ENCODE measurements at regions not wholly inside any gene's neighbourhood (a gene's known extent, or its start where the extent isn't known, plus 50 kb on each side); places are given as distances from the start of the nearest gene placed in this dataset.

GRCh38 chr4:124000233-124000632, 603.6 kb downstream of the SPRY1 start:
- Histone ChIP-seq H3K36me3 (ENCODE audit: insufficient read depth) (no peaks in the 10 kb centered on the region), H3K27ac (no peak overlapping the region), H3K27me3 (ENCODE audit: insufficient read depth, low read depth) (no peaks in the 10 kb centered on the region), H3K79me2 (ENCODE audit: insufficient read depth, low read depth) (no peaks in the 10 kb centered on the region), H3K9ac (no peak overlapping the region), H3K4me2 (no peak overlapping the region), H3K4me1 (ENCODE audit: low read depth, poor library complexity, severe bottlenecking) (peaks cover 6% of the 10 kb centered on the region), H3K4me3 (IDR thresholded peaks at IDR 0.05; ENCODE audit: insufficient read depth, low read depth, low read length) (no peak overlapping the region), H4K20me1 (ENCODE audit: insufficient read depth) (no peaks in the 10 kb centered on the region), H2AFZ (ENCODE audit: low read depth) (no peak overlapping the region)
- TF ChIP-seq CTCF (conservative IDR thresholded peaks at IDR 0.05; ENCODE audit: low read depth, low read length) = no peak

GRCh38 chr4:124015766-124016165, 619.2 kb downstream of the SPRY1 start:
- H3K27me3 ChIP-seq (ENCODE audit: insufficient read depth, low read depth) = no peaks in the 10 kb centered on the region
- no peak overlapping the region for H2AFZ ChIP-seq (ENCODE audit: low read depth)
- H3K9ac ChIP-seq = no peak overlapping the region
- H3K36me3 ChIP-seq (ENCODE audit: insufficient read depth) = no peaks in the 10 kb centered on the region
- H3K4me3 ChIP-seq (IDR thresholded peaks at IDR 0.05; ENCODE audit: insufficient read depth, low read depth, low read length) = no peak overlapping the region
- no peak overlapping the region for H3K4me2 ChIP-seq
- no peaks in the 10 kb centered on the region for H3K79me2 ChIP-seq (ENCODE audit: insufficient read depth, low read depth)
- H4K20me1 ChIP-seq (ENCODE audit: insufficient read depth) = no peaks in the 10 kb centered on the region
- no peak for TF ChIP-seq CTCF (conservative IDR thresholded peaks at IDR 0.05; ENCODE audit: low read depth, low read length)
- peaks cover 8% of the 10 kb centered on the region for H3K4me1 ChIP-seq (ENCODE audit: low read depth, poor library complexity, severe bottlenecking)
- H3K27ac ChIP-seq = no peak overlapping the region

GRCh38 chr4:124017185-124017785, 620.7 kb downstream of the SPRY1 start:
- no peaks in the 10 kb centered on the region for H3K36me3 ChIP-seq (ENCODE audit: insufficient read depth)
- no peak for TF ChIP-seq CTCF (conservative IDR thresholded peaks at IDR 0.05; ENCODE audit: low read depth, low read length)
- no peak overlapping the region for H3K27ac ChIP-seq
- no peak overlapping the region for H3K4me3 ChIP-seq (IDR thresholded peaks at IDR 0.05; ENCODE audit: insufficient read depth, low read depth, low read length)
- H3K79me2 ChIP-seq (ENCODE audit: insufficient read depth, low read depth) = no peaks in the 10 kb centered on the region
- no peaks in the 10 kb centered on the region for H4K20me1 ChIP-seq (ENCODE audit: insufficient read depth)
- H3K27me3 ChIP-seq (ENCODE audit: insufficient read depth, low read depth) = no peaks in the 10 kb centered on the region
- no peak overlapping the region for H3K9ac ChIP-seq
- no peak overlapping the region for H3K4me2 ChIP-seq
- no peak overlapping the region for H2AFZ ChIP-seq (ENCODE audit: low read depth)
- H3K4me1 ChIP-seq (ENCODE audit: low read depth, poor library complexity, severe bottlenecking) = peaks cover 8% of the 10 kb centered on the region

- H2AFZ ChIP-seq (ENCODE audit: low read depth) = peak overlapping the region; percentile 64
- H3K4me2 ChIP-seq = peak overlapping the region; percentile 23; the same call in 1 of the 2 replicates
- H3K79me2 ChIP-seq (ENCODE audit: insufficient read depth, low read depth) = no peaks in the 10 kb centered on the region
These were observed 622.1 kb downstream of the SPRY1 start for GRCh38 chr4:124018383-124019317.

More at GRCh38 chr4:124018383-124019317, 622.1 kb downstream of the SPRY1 start:
- Histone ChIP-seq H3K4me1 (ENCODE audit: low read depth, poor library complexity, severe bottlenecking) (peaks cover 8% of the 10 kb centered on the region), H3K27me3 (ENCODE audit: insufficient read depth, low read depth) (no peaks in the 10 kb centered on the region), H3K36me3 (ENCODE audit: insufficient read depth) (no peaks in the 10 kb centered on the region), H3K4me3 (IDR thresholded peaks at IDR 0.05; ENCODE audit: insufficient read depth, low read depth, low read length) (no peak overlapping the region), H4K20me1 (ENCODE audit: insufficient read depth) (no peaks in the 10 kb centered on the region), H3K9ac (no peak overlapping the region), H3K27ac (peak overlapping the region; percentile 50; the same call in 1 of the 2 replicates)
- no peak for TF ChIP-seq CTCF (conservative IDR thresholded peaks at IDR 0.05; ENCODE audit: low read depth, low read length)

Data from KMS-11 (cell line).